RWPE2 (cell line): ENCODE measurements at regions not wholly inside any gene's neighbourhood (a gene's known extent, or its start where the extent isn't known, plus 50 kb on each side); places are given as distances from the start of the nearest gene placed in this dataset.

Experiments used
- ATAC-seq: fragments of 200-7000 bp; cut with Tn5 transposase; 3 replicates; pipeline ENCODE4 v1.9.1; 2021; ENCODE audit warnings: low read depth
- DNase-seq: peaks from one replicate; pipeline ENCODE4 v3.0.0-alpha.2; 2020; ENCODE audit warnings: low spot score
- H3K27ac ChIP-seq: fragments of 450-650 bp; 2 replicates; pipeline ENCODE4 v1.5.1; 2017; ENCODE audit warnings: mild to moderate bottlenecking; ENCODE audit not compliant: poor library complexity, severe bottlenecking
- H3K27me3 ChIP-seq: fragments of 250-450 bp; sonication (Bioruptor Pico); 2 replicates; pipeline ENCODE4 v1.5.1; 2021; ENCODE audit warnings: mild to moderate bottlenecking, moderate library complexity; ENCODE audit not compliant: insufficient read depth, poor library complexity, severe bottlenecking
- H3K36me3 ChIP-seq: fragments of 250-450 bp; sonication (Bioruptor Pico); 2 replicates; pipeline ENCODE4 v1.5.1; 2020; ENCODE audit warnings: low read depth, mild to moderate bottlenecking, moderate library complexity
- H3K4me1 ChIP-seq: fragments of 250-450 bp; sonication (Bioruptor Pico); 2 replicates; pipeline ENCODE4 v1.5.1; 2021; ENCODE audit warnings: mild to moderate bottlenecking, moderate library complexity; ENCODE audit not compliant: insufficient read depth, poor library complexity, severe bottlenecking
- H3K4me3 ChIP-seq: fragments of 250-450 bp; sonication (Bioruptor Pico); 2 replicates; pipeline ENCODE4 v1.5.1; 2021; ENCODE audit warnings: mild to moderate bottlenecking, moderate library complexity; ENCODE audit not compliant: severe bottlenecking
- H3K9me3 ChIP-seq: fragments of 250-450 bp; sonication (Bioruptor Pico); 2 replicates; pipeline ENCODE4 v1.5.1; 2021; ENCODE audit warnings: mild to moderate bottlenecking, moderate library complexity; ENCODE audit not compliant: severe bottlenecking
- TF ChIP-seq, protein P1 (sequence below): fragments of 450-650 bp; IDR thresholded peaks from one replicate; pipeline ENCODE4 v1.5.1; 2017; ENCODE audit warnings: mild to moderate bottlenecking, moderate library complexity; ENCODE audit not compliant: poor library complexity, severe bottlenecking

GRCh38 chr3:167920747-167921146 is 175.0 kb downstream of the GOLIM4 start:
- Histone ChIP-seq H3K4me3 (no peak overlapping the region), H3K27me3 (no peaks in the 10 kb centered on the region), H3K4me1 (no peaks in the 10 kb centered on the region), H3K36me3 (no peaks in the 10 kb centered on the region), H3K27ac (no peak overlapping the region), H3K9me3 (no peaks in the 10 kb centered on the region)
- DNase-seq = no peak
- TF ChIP-seq, protein P1, sequence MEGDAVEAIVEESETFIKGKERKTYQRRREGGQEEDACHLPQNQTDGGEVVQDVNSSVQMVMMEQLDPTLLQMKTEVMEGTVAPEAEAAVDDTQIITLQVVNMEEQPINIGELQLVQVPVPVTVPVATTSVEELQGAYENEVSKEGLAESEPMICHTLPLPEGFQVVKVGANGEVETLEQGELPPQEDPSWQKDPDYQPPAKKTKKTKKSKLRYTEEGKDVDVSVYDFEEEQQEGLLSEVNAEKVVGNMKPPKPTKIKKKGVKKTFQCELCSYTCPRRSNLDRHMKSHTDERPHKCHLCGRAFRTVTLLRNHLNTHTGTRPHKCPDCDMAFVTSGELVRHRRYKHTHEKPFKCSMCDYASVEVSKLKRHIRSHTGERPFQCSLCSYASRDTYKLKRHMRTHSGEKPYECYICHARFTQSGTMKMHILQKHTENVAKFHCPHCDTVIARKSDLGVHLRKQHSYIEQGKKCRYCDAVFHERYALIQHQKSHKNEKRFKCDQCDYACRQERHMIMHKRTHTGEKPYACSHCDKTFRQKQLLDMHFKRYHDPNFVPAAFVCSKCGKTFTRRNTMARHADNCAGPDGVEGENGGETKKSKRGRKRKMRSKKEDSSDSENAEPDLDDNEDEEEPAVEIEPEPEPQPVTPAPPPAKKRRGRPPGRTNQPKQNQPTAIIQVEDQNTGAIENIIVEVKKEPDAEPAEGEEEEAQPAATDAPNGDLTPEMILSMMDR = no peak
- ATAC-seq = no peak

DNA sequence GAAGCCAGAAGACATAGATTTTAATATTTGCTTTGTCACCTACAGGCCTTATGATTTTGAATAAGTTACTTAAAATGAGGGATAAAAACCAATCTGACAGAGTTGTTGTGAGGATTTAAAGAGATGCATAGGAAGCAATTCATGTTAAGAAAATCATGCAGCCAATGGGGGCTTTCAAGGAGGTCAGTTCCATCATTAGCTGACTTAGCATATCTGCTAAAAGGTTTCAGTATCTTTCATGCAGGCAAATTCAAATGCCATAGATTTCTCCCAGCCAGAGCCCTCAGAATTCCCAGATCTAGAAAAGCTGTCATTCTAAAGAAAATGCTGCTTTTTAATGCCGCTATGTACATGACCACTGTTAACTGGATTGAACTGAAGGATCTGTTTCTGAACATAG is 176.1 kb downstream of the GOLIM4 start:
- DNase-seq (no peak), ATAC-seq (no peak)
- Histone ChIP-seq H3K4me3 (no peak overlapping the region), H3K4me1 (no peaks in the 10 kb centered on the region), H3K9me3 (no peaks in the 10 kb centered on the region), H3K36me3 (no peaks in the 10 kb centered on the region), H3K27ac (no peak overlapping the region), H3K27me3 (no peaks in the 10 kb centered on the region)
- TF ChIP-seq, protein P1 = no peak

DNA sequence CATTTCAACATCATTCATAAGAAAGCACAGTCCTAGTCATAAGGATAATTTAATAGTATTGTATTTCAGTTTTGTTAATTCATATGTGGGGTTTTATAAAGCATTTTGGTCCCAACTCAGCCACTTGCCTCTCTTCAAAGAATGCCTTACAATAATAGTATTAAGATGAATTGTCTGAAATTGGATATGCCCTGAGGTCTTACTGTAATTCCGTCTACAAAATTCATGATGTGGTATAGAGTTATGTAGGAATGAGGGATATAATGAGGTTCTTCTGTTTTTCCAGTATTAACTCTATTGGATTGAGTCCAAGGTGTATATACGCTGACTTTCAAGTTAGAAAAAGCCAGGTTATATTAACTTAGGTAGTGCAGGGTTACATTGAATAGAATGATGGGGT is 177.0 kb downstream of the GOLIM4 start:
- DNase-seq (no peak), ATAC-seq (no peak)
- Histone ChIP-seq H3K27ac (no peak overlapping the region), H3K4me1 (no peaks in the 10 kb centered on the region), H3K36me3 (no peaks in the 10 kb centered on the region), H3K4me3 (no peak overlapping the region), H3K9me3 (no peaks in the 10 kb centered on the region), H3K27me3 (no peaks in the 10 kb centered on the region)
- TF ChIP-seq, protein P1 = no peak

DNA sequence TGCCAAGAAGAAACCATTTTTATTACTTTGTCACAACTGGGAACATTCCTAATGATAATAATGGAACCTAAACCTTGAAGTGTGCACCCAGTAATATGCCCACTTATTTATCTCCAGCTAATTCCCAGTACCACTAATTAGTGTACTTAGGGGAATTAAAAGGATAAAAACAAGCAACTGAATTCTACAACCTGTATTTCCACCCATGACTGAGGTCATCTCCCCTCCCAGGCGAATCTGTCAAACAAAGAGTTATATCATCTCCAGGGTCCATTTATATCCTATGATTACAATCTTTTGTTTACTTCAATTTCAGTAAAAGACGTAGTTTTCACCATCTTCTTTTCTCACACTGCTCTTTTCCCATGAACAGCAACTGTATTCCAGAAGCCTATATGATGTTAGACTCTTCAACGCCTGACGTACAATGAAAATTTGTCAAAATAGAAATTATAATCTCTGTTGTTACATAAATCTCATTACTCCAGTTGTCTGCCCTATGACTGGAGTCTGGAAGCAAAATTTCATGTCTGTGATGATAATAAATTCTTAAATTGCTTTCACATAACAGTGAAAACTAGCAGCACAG is 177.6 kb downstream of the GOLIM4 start:
- no peaks in the 10 kb centered on the region for H3K4me1 ChIP-seq
- TF ChIP-seq, protein P1 = no peak
- H3K27ac ChIP-seq = no peak overlapping the region
- no peak for ATAC-seq
- no peaks in the 10 kb centered on the region for H3K36me3 ChIP-seq
- no peaks in the 10 kb centered on the region for H3K9me3 ChIP-seq
- no peak overlapping the region for H3K4me3 ChIP-seq
- no peaks in the 10 kb centered on the region for H3K27me3 ChIP-seq
- DNase-seq = no peak

DNA sequence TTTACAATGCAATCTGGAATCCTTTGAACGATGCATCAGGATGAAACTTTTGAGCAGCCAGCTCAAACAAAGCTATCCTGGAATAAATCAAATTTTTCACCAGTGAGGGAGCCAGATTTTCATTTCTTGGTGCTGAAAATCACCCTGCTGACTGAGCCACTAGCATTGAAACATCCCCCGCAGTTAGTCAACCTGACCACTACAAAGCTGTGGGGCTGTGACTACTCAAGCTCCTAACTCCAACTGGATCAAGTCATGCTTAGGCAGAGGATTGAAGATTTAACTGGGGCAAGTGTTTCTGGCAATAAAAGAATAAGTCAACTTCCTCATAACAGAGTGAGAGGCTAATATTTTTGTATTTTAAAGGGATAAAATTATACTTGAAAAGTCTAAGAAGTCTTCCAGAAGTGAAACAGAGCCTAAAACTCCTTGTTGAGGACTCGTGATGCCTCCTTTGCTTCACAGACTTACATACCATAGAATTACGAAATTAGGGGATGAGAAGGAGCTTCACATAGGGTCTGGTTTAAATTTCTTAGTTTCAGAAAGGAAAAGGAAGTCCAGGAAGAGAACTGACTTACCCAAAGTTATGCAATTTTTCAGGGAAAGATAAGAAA is 177.8 kb downstream of the SERPINI1 start:
- H3K9me3 ChIP-seq = no peaks in the 10 kb centered on the region
- ATAC-seq = peak; percentile 59; the same call in 2 of the 3 replicates
- DNase-seq = no peak
- H3K4me1 ChIP-seq = no peaks in the 10 kb centered on the region
- no peak overlapping the region for H3K4me3 ChIP-seq
- TF ChIP-seq, protein P1 = no peak
- no peak overlapping the region for H3K27ac ChIP-seq
- H3K36me3 ChIP-seq = no peaks in the 10 kb centered on the region
- no peaks in the 10 kb centered on the region for H3K27me3 ChIP-seq
